ENCODE measurements at regions not wholly inside any gene's neighbourhood (a gene's known extent, or its start where the extent isn't known, plus 50 kb on each side); places are given as distances from the start of the nearest gene placed in this dataset.

- no peak for DNase-seq (ENCODE audit: low read depth in 3 of 3)
These were observed 753.3 kb downstream of the LTN1 start for GRCh38 chr21:28239340-28239739.

- DNase-seq (ENCODE audit: low read depth in 3 of 3), result no peak
These were observed 755.0 kb downstream of the LTN1 start for GRCh38 chr21:28237661-28238060.

DNA sequence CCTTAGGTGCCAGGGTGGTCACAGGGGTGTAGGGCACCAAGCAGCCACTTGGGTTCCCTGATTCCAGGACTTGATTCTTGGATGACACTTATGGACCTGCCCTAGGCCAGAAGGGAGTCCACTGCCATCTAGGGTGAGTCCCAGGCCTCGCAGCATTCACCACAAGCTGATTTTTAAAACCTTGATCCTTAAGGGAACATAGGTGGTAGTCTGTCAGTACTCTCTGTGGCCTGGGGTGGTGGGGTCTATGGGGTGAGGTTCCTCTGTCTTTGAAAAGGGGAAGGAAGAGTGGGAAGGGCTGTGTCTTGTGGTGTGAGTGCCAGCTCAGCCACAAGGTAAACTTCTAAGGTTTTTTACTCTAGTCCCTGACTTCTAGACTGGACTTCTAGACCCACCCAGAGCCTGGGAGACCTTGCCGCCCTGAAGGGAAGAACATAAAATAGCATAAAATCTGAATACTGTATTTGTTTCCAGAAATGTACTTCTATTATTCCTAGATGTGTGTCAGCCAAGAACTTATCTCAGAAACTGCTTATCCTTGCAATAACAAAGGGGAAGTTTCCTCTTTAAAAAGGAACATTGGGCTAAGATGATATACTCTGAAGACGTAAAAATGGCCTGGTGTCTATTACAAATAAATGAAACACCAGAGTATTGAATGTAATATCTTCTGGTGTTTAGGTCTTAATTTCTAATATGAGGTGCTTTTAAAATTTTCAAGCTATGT lies 757.3 kb downstream of the LTN1 start:
- DNase-seq (ENCODE audit: low read depth in 3 of 3), result no peak

GRCh38 chr21:28234326-28234725 lies 758.4 kb downstream of the LTN1 start:
- DNase-seq (ENCODE audit: low read depth in 3 of 3), result no peak

DNA sequence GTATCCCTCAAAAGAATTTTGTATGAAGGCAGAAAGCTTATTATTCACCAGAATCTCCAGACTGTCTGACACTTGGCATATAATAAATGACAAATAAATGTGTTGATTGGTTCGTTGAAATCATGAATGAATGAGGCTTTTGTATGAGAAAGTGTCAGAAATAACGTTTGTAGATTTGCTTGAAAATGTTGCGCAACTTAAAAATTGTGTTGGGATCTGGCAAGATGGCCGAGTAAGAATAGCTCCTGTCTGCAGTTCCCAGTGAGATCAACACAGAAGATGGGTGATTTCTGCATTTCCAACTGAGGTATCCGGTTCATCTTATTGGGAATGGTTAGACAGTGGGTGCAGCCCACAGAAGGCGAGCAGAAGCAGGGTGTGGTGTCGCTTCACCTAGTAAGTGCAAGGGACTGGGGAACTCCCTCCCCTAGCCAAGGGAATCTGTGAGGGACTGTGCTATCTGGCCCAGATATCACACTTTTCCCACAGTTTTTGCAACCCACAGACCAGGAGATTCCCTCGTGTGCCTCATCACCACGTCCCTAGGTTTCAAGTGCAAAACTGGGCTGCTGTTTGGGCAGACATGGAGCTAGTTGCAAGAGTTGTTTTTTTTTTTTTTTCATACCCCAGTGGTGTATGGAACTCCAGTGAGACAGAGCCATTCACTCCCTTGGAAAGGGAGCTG lies 759.0 kb downstream of the LTN1 start:
- DNase-seq (ENCODE audit: low read depth in 3 of 3), result no peak

DNA sequence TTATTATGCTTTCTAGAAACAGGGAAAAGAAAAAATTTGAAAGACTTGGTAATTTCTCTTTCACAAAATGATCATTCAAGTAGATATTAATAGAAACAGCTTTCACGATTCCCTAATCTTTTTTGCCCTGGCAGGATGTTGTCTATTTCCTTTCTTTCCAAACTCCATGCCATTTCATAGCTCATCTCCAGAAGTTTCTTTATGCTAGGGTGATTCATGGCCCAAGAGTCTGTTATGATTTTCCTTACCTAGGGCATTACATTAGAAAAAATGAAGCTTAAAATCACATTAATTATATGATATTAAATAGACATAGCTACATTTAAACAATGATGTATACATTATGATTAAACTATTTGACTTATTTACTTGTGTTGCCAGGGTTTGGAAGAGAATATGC lies 762.1 kb downstream of the LTN1 start:
- no peak for DNase-seq (ENCODE audit: low read depth in 3 of 3)

GRCh38 chr21:28229814-28230213 lies 762.9 kb downstream of the LTN1 start:
- no peak for DNase-seq (ENCODE audit: low read depth in 3 of 3)

DNA sequence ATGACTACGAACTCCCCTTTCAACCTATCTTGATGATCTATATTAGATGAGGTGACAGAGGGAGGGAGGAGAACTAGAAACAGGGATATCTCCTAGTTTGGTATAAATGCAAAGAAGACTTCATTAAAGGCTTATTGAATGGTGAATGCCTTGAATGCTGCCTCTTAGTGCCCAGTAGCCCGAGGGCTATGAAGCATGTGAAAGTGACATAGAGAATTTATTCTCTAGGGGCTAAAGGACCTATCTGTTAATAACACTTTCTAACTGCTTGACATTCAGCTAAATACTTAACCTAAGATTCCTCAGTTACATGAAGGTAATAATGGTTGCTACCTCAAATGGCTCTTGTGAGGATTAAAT lies 764.1 kb downstream of the LTN1 start:
- DNase-seq (ENCODE audit: low read depth in 3 of 3), result no peak

DNA sequence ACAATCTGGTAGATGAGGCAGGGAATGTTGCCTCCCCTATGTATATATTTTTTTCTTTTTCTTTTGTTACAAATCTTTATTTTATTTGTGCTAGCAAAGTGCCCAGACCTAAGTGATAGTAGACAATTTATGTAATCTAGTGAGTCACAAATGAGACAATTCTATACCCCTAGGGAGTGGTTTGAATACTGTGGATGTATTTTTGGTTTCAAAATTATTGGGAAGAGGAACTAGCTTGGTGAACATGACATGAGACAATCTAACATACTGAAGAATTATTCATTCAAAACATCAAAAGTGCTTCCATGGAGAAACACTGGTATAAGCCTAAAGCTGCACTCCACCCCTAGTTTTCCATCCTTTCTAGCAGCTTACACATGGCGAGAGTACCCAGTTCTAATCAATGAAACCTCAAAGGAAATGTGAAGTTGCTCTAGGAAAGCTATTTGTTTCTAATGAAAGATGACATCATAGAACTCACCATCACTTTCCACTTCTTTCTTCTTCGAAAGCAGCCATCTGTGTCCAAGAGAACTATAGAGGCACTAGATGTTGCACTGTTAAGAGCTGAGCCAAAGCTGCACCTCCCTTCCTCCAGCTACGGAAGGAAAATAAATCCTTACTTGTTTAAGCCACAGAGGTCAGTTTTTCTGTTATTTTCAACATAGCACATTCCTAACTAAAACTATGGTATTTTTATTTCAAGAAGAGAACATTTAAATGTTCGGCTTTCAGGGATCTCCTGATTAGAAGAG lies 764.6 kb downstream of the LTN1 start:
- no peak for DNase-seq (ENCODE audit: low read depth in 3 of 3)

- DNase-seq (ENCODE audit: low read depth in 3 of 3), result no peak
These were observed 766.1 kb downstream of the LTN1 start for GRCh38 chr21:28226563-28226962.

DNA sequence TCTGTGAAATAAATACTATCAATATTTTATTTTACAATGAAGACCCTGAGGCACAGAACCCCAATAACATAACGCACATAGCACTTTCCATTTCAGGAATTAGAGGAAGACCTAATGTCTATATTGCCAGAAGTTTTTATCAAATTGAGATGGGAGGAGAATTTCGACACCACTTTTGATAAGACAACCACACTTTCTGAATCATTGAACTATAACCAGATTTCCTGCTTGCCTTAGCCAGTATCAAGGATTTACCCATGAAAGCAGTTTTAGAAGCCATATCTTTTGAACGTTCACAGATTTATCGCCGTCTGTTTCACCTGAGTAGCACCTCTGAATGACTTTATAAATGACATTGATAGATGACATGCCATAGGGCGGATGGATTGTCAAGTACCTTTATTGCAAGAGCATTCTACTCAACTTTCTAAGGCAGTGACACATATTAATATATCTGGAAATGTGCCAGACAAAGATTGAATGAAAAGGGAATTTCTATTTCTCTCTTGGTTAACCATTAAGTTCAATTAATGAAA lies 768.4 kb downstream of the LTN1 start:
- DNase-seq (ENCODE audit: low read depth in 3 of 3), result no peak

DNA sequence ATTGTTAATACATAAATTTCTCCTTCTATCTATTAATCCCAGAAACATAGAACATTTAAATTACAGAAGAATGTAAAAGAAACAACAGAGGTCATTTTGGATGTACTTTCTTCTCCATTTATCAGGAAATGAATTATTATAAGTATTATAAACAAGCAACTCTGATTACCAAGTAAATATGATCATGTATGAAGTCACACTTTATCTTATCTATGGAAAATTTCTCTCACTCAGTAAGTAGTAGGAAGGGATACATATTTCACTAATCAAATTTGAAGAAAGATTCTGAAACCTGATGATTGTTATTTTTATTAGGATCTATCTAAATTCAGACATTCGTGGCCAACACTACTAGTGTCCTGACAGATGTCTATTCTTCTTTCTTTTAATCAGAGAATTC lies 770.7 kb downstream of the LTN1 start:
- DNase-seq (ENCODE audit: low read depth in 3 of 3), result no peak

GRCh38 chr21:28220680-28221079 lies 772.0 kb downstream of the LTN1 start:
- no peak for DNase-seq (ENCODE audit: low read depth in 3 of 3)

DNA sequence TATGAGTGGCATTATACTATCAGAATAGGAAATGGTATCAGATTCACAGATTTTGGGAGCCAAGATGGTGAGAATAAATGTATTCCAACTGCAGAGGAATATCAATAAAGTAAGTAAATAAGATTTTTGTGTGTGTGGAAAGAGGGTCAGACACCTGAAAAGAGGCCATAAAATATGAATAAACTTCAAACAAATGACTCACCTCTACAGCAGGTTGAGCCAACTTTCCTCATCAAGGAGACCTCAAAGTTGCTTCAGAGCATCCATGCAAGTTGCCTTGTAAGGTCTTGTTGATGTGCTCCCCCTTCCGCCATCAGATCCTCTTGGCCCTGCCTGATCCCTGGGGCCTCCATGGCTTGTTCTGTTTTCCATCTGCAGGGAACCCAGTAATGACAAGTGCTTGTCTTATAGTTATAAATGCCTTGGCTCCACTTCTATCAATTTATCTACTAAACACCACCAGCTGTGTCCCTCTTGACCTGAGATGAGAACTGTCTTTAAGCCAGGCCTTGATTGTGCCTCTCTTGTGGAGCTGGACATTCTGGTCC lies 775.6 kb downstream of the LTN1 start:
- no peak for DNase-seq (ENCODE audit: low read depth in 3 of 3)

GRCh38 chr21:28215214-28215954 lies 777.3 kb downstream of the LTN1 start:
- no peak for DNase-seq (ENCODE audit: low read depth in 3 of 3)

DNA sequence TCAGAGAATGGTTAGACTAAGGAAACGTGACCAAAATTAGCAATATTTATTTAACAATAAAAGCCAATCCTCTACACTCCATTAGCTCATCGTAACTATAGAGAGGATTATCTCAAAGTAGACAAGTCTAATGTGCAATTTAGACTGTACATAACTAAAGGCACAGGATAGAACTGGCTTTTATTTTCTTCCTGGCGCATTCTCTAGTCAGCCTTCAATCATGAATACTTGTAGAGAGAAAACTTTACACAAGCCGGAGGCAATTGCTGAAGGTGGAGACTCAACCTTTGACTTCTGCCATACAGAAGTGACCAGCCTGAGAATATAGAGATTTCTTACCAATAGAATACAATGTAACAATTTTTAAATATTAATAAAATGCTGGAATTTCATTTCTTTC lies 777.9 kb downstream of the LTN1 start:
- DNase-seq (ENCODE audit: low read depth in 3 of 3), result no peak

DNA sequence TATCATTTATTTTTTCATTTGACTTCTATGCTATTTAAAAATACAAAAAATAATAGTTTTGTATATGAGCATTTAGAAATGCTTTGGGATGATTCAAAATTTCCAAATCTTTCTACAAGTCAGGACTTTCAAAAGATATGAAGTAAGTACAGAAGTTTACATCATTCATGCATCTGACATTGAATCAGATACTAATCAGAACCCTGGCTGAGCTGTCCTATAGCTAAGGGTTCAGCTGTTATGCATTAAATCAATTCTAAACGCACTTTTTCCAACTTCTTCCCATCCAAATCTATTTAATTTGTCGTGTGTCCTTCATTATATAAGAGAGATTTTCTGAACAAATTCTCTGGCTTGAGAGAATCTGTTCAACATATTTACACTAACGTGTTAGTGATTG lies 779.4 kb downstream of the LTN1 start:
- DNase-seq (ENCODE audit: low read depth in 3 of 3), result no peak

DNA sequence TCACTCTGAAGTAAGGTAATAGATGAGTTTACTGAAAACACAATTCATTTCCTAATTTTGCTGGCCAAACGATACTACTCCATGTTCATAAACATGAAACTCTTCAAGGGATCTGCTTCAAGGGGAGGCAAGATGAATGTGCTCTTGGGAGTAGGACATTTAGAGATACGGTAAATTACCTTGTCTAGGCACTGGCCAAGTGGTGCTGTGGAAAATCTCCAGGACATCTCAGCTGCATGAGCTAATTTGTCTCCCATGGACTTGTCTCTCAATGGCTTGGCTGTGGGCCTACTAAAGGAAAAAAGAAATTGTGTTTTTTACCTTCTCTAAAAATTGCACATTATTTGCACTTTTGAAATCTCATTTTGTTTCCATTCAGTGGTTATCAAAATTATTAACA lies 780.6 kb downstream of the LTN1 start:
- no peak for DNase-seq (ENCODE audit: low read depth in 3 of 3)

GRCh38 chr21:28207436-28208173 lies 785.1 kb downstream of the LTN1 start:
- DNase-seq (ENCODE audit: low read depth in 3 of 3), result no peak

- no peak for DNase-seq (ENCODE audit: low read depth in 3 of 3)
These were observed 792.0 kb downstream of the LTN1 start for GRCh38 chr21:28200726-28201125.

- DNase-seq (ENCODE audit: low read depth in 3 of 3), result no peak
These were observed 795.7 kb downstream of the LTN1 start for GRCh38 chr21:28196981-28197380.
